Neural progenitor cell (in vitro differentiated cells): ENCODE measurements at regions not wholly inside any gene's neighbourhood (a gene's known extent, or its start where the extent isn't known, plus 50 kb on each side); places are given as distances from the start of the nearest gene placed in this dataset.
A peak's percentile ranks its signal among the peaks of the same experiment; 100 is the strongest.

Experiments used
- DNase-seq: peaks from one replicate; pipeline ENCODE4 v3.0.0-alpha.2; 2016; ENCODE audit warnings: low spot score
- H2AFZ ChIP-seq: fragments of 200-600 bp; sonication (generic); replicated peaks from 2 replicates; pipeline ENCODE4 v1.6.1; 2016; ENCODE audit warnings: antibody characterized with exemption
- H3F3A ChIP-seq: fragments of 200-600 bp; sonication (generic); 2 replicates; pipeline ENCODE4 v1.6.1; 2016; ENCODE audit warnings: antibody characterized with exemption, low read depth
- H3K27ac ChIP-seq: fragments of 200-600 bp; sonication (generic); 2 replicates; pipeline ENCODE4 v1.5.1; 2016; ENCODE audit warnings: mild to moderate bottlenecking
- H3K27me3 ChIP-seq: fragments of 200-600 bp; sonication (generic); 2 replicates; pipeline ENCODE4 v1.6.1; 2016; ENCODE audit warnings: mild to moderate bottlenecking, moderate library complexity
- H3K36me3 ChIP-seq: fragments of 200-600 bp; sonication (generic); 2 replicates; pipeline ENCODE4 v1.5.1; 2016
- H3K4me1 ChIP-seq: fragments of 200-600 bp; sonication (generic); 2 replicates; pipeline ENCODE4 v1.6.1; 2016; ENCODE audit warnings: mixed run types
- H3K4me2 ChIP-seq: fragments of 200-600 bp; sonication (generic); 2 replicates; pipeline ENCODE4 v1.6.1; 2016
- H3K4me3 ChIP-seq: fragments of 200-600 bp; sonication (generic); 2 replicates; pipeline ENCODE4 v1.5.1; 2016
- H3K79me2 ChIP-seq: fragments of 200-600 bp; sonication (generic); 2 replicates; pipeline ENCODE4 v1.6.1; 2016; ENCODE audit warnings: low read depth
- H3K9ac ChIP-seq: fragments of 200-600 bp; sonication (generic); 2 replicates; pipeline ENCODE4 v1.6.1; 2016
- H3K9me3 ChIP-seq: fragments of 200-600 bp; sonication (generic); 2 replicates; pipeline ENCODE4 v1.5.1; 2016; ENCODE audit warnings: low read depth
- H4K20me1 ChIP-seq: fragments of 200-600 bp; sonication (generic); 2 replicates; pipeline ENCODE4 v1.6.1; 2016; ENCODE audit warnings: low read depth
- H3K27ac Mint-ChIP-seq: 3 replicates; pipeline ENCODE4 v1.8.0; 2021; ENCODE audit warnings: mixed read lengths
- H3K27me3 Mint-ChIP-seq: 2 replicates; pipeline ENCODE4 v1.8.0; 2022; ENCODE audit warnings: low read depth, mild to moderate bottlenecking, inconsistent platforms, moderate library complexity, mixed read lengths; ENCODE audit not compliant: insufficient read depth
- H3K36me3 Mint-ChIP-seq: 3 replicates; pipeline ENCODE4 v1.8.0; 2021; ENCODE audit warnings: mixed read lengths
- H3K4me1 Mint-ChIP-seq: 3 replicates; pipeline ENCODE4 v1.8.0; 2021; ENCODE audit warnings: mixed read lengths
- H3K4me3 Mint-ChIP-seq: 3 replicates; pipeline ENCODE4 v1.8.0; 2021; ENCODE audit warnings: mild to moderate bottlenecking, moderate library complexity, mixed read lengths
- H3K9me3 Mint-ChIP-seq: 3 replicates; pipeline ENCODE4 v1.8.0; 2020; ENCODE audit warnings: mixed read lengths
- EZH2 ChIP-seq: fragments of 200-600 bp; sonication (generic); IDR thresholded peaks from 2 replicates; pipeline ENCODE4 v1.6.1; 2017; ENCODE audit warnings: antibody characterized with exemption, mild to moderate bottlenecking, moderate library complexity
- EZH2phosphoT487 ChIP-seq: fragments of 200-600 bp; sonication (generic); IDR thresholded peaks from 2 replicates; pipeline ENCODE4 v1.6.1; 2017; ENCODE audit warnings: antibody characterized with exemption
- TF ChIP-seq, protein P1 (sequence below): fragments of 200-600 bp; sonication (generic); IDR thresholded peaks from 2 replicates; pipeline ENCODE4 v1.5.1; 2017; ENCODE audit warnings: antibody characterized with exemption, mild to moderate bottlenecking

GRCh38 chrX:109862433-109862832 lies 129.4 kb upstream of the ACSL4 start:
- Histone ChIP-seq H3K4me3 (no peak overlapping the region), H3K4me1 (no peaks in the 10 kb centered on the region), H3K9ac (no peak overlapping the region), H3K79me2 (no peaks in the 10 kb centered on the region), H3K27ac (no peak overlapping the region), H4K20me1 (no peaks in the 10 kb centered on the region), H3F3A (no peaks in the 10 kb centered on the region), H2AFZ (no peak overlapping the region), H3K9me3 (no peaks in the 10 kb centered on the region), H3K36me3 (no peaks in the 10 kb centered on the region), H3K4me2 (no peak overlapping the region), H3K27me3 (no peaks in the 10 kb centered on the region)
- no peaks in the 10 kb centered on the region for H3K36me3 Mint-ChIP-seq
- peaks cover 14% of the 10 kb centered on the region for H3K9me3 Mint-ChIP-seq
- H3K4me1 Mint-ChIP-seq: peaks cover 39% of the 10 kb centered on the region
- H3K27ac Mint-ChIP-seq: no peak overlapping the region
- no peak for DNase-seq
- TF ChIP-seq EZH2phosphoT487 (no peak), EZH2 (no peak)
- TF ChIP-seq, protein P1, sequence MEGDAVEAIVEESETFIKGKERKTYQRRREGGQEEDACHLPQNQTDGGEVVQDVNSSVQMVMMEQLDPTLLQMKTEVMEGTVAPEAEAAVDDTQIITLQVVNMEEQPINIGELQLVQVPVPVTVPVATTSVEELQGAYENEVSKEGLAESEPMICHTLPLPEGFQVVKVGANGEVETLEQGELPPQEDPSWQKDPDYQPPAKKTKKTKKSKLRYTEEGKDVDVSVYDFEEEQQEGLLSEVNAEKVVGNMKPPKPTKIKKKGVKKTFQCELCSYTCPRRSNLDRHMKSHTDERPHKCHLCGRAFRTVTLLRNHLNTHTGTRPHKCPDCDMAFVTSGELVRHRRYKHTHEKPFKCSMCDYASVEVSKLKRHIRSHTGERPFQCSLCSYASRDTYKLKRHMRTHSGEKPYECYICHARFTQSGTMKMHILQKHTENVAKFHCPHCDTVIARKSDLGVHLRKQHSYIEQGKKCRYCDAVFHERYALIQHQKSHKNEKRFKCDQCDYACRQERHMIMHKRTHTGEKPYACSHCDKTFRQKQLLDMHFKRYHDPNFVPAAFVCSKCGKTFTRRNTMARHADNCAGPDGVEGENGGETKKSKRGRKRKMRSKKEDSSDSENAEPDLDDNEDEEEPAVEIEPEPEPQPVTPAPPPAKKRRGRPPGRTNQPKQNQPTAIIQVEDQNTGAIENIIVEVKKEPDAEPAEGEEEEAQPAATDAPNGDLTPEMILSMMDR: no peak
- H3K4me3 Mint-ChIP-seq: no peak overlapping the region
- H3K27me3 Mint-ChIP-seq: peaks cover 6% of the 10 kb centered on the region

DNA sequence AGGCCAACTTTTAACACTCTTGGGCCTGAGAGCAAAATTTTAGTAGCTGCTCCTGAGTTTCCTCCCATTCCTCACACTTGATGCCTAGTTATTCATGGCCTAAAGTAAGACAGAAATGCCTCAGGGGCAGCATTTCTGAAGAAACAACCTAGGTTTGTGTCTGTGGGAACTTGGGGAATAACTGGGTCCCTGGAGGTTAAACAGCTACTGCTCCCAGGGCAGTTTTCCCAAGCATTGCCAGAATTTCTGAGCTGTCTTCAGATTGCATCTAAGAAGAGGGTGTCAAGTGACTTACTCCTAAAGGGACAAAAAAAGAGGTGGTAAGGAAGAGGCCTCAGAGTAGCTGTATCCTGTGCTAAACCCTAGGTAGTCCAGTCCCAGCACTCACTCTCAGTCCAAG lies 130.8 kb upstream of the ACSL4 start:
- Mint-ChIP-seq H3K9me3 (peaks cover 14% of the 10 kb centered on the region), H3K36me3 (no peaks in the 10 kb centered on the region), H3K27ac (peak overlapping the region; percentile 53), H3K4me3 (no peak overlapping the region), H3K4me1 (peaks cover 47% of the 10 kb centered on the region), H3K27me3 (peaks cover 6% of the 10 kb centered on the region)
- Histone ChIP-seq H3K4me3 (no peak overlapping the region), H3F3A (no peaks in the 10 kb centered on the region), H2AFZ (no peak overlapping the region), H3K4me2 (no peak overlapping the region), H3K27ac (no peak overlapping the region), H3K4me1 (no peaks in the 10 kb centered on the region), H4K20me1 (no peaks in the 10 kb centered on the region), H3K9ac (no peak overlapping the region), H3K79me2 (no peaks in the 10 kb centered on the region), H3K36me3 (no peaks in the 10 kb centered on the region), H3K27me3 (no peaks in the 10 kb centered on the region), H3K9me3 (no peaks in the 10 kb centered on the region)
- TF ChIP-seq EZH2 (no peak), EZH2phosphoT487 (no peak)
- TF ChIP-seq, protein P1: no peak
- DNase-seq: no peak

DNA sequence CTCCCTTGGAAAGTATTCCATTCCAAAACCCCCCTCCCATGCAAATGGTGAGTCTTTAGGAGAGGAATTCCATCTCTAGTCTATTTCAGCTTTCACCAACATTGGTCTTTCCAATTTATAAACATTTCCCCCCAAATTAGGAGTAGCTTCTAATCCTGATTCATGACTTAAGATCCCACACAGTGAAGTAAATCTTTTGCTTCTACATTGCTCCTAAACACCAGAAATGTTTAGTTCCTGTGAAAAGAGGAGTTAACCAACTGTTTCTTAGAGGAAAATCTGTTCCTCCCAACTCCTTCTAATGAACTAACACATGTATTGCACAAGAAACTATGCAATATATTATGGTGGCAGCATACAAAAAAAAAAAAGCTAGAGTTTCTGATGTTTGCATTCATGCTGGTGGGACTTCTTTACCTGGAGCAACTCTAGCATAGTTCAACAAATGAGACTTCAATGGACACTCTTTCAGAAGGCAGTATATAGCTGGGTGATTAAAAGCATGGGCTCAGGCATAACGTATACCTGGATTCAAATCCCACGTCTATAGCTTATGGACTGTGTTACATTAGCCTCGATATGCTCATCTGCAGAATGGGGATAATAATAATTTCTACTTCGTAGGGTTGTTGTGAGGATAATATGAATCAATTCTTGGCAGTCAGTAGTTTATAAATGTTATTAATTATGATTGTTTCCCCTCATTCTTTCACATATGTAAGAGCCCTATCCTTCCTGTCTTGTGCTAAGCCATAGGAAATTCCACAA lies 131.6 kb upstream of the TMEM164 start:
- TF ChIP-seq EZH2 (no peak), EZH2phosphoT487 (no peak)
- TF ChIP-seq, protein P1: no peak
- H3K4me2 ChIP-seq: no peak overlapping the region
- no peak overlapping the region for H3K9ac ChIP-seq
- H3K27ac ChIP-seq: no peak overlapping the region
- no peaks in the 10 kb centered on the region for H3K27me3 ChIP-seq
- H4K20me1 ChIP-seq: no peaks in the 10 kb centered on the region
- no peak overlapping the region for H3K4me3 Mint-ChIP-seq
- H3K36me3 Mint-ChIP-seq: peaks cover 1% of the 10 kb centered on the region
- H3K27ac Mint-ChIP-seq: no peak overlapping the region
- no peak overlapping the region for H3K4me3 ChIP-seq
- H3K4me1 Mint-ChIP-seq: peaks cover 15% of the 10 kb centered on the region
- H2AFZ ChIP-seq: no peak overlapping the region
- no peaks in the 10 kb centered on the region for H3K36me3 ChIP-seq
- H3K4me1 ChIP-seq: no peaks in the 10 kb centered on the region
- DNase-seq: no peak
- H3F3A ChIP-seq: no peaks in the 10 kb centered on the region
- peaks cover 6% of the 10 kb centered on the region for H3K9me3 Mint-ChIP-seq
- H3K79me2 ChIP-seq: no peaks in the 10 kb centered on the region
- H3K9me3 ChIP-seq: no peaks in the 10 kb centered on the region
- peaks cover 2% of the 10 kb centered on the region for H3K27me3 Mint-ChIP-seq
